AG10803 (cell line): ENCODE measurements at regions not wholly inside any gene's neighbourhood (a gene's known extent, or its start where the extent isn't known, plus 50 kb on each side); places are given as distances from the start of the nearest gene placed in this dataset.

ENCODE experiments used
- DNase-seq: peaks from one replicate; pipeline ENCODE4 v3.0.0; 2010; ENCODE audit warnings: low read depth
- H3K4me3 ChIP-seq: 2 replicates; pipeline ENCODE4 v1.5.1; 2011; ENCODE audit warnings: mild to moderate bottlenecking, low read length, control low read depth
- CTCF ChIP-seq: conservative IDR thresholded peaks from 2 replicates; pipeline ENCODE4 v1.5.1; 2011; ENCODE audit warnings: mild to moderate bottlenecking, low read length, control low read depth, inconsistent platforms

- no peak overlapping the region for H3K4me3 ChIP-seq
- TF ChIP-seq CTCF: no peak
- peak; percentile 79 for DNase-seq
Measured at GRCh38 chr2:37566517-37566981, 104.9 kb downstream of the CDC42EP3 start.

- H3K4me3 ChIP-seq: no peak overlapping the region
- TF ChIP-seq CTCF: no peak
- DNase-seq: no peak
Measured at GRCh38 chr2:37568565-37568964, 102.9 kb downstream of the CDC42EP3 start.

- H3K4me3 ChIP-seq: no peak overlapping the region
- no peak for TF ChIP-seq CTCF
- DNase-seq: no peak
Measured at GRCh38 chr2:37569131-37569823, 102.2 kb downstream of the CDC42EP3 start.

- TF ChIP-seq CTCF: no peak
- DNase-seq: peak; percentile 52
- no peak overlapping the region for H3K4me3 ChIP-seq
Measured at GRCh38 chr2:37569986-37570679, 101.3 kb downstream of the CDC42EP3 start.

- peak; percentile 88 for DNase-seq
- H3K4me3 ChIP-seq: no peak overlapping the region
- no peak for TF ChIP-seq CTCF
Measured at GRCh38 chr2:37570773-37571586, 100.5 kb downstream of the CDC42EP3 start.

GRCh38 chr2:37571587-37572136 is 99.8 kb downstream of the CDC42EP3 start:
- H3K4me3 ChIP-seq: no peak overlapping the region
- no peak for TF ChIP-seq CTCF
- no peak for DNase-seq
